Amygdala (tissue), 56 donors: ENCODE measurements at regions not wholly inside any gene's neighbourhood (a gene's known extent, or its start where the extent isn't known, plus 50 kb on each side); places are given as distances from the start of the nearest gene placed in this dataset.

Experiments
- DNase-seq, 56 donors: peaks; one replicate each; lab custom pipeline; 2025; lab: John Stamatoyannopoulos, UW

- DNase-seq, result no peak
These were observed 208.6 kb upstream of the PAPPA start for GRCh38 chr9:115945009-115945431.

GRCh38 chr9:115946530-115946929, 207.1 kb upstream of the PAPPA start:
- DNase-seq, result no peak

DNA sequence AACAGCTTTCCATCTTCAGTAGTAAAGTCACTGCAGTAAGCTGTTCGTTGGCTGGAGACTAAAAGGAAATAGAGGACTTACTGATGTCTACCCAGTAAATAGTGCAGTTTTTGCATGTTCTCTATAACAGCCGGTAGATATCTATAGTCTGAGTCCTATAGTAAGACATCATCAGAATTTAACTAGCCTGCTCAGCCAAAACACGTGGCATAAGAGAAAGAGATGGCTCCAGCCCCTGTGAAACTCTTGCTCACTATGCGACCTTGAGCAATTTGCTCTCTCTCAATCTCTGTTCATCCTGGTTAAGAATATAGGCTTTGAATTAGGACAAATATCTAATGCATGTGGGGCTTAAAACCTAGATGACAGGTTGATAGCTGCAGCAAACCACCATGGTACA, 201.6 kb upstream of the PAPPA start:
- no peak for DNase-seq

- DNase-seq, result no peak
These were observed 200.9 kb upstream of the PAPPA start for GRCh38 chr9:115952430-115953292.

- DNase-seq, result no peak
These were observed 197.2 kb upstream of the PAPPA start for GRCh38 chr9:115956371-115956770.

DNA sequence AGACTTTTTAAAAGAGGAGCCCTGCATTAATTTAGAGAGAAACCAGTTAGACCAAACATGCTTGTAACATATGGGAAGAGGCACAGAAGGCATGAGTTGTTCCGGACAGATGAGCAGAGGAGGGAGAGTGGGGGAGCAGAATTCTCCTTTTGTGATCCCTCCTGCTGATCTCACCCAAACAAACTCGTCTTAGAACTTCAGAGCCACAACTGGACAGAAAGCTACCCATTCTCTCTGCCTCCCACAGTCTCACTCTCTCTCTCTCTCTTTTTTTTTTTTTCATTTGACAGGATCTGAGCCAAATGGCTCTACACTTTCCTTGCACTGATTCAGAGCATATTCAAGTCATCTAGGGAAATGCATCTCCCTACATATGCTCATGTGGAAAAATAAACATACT, 196.0 kb upstream of the PAPPA start:
- DNase-seq, result no peak

DNA sequence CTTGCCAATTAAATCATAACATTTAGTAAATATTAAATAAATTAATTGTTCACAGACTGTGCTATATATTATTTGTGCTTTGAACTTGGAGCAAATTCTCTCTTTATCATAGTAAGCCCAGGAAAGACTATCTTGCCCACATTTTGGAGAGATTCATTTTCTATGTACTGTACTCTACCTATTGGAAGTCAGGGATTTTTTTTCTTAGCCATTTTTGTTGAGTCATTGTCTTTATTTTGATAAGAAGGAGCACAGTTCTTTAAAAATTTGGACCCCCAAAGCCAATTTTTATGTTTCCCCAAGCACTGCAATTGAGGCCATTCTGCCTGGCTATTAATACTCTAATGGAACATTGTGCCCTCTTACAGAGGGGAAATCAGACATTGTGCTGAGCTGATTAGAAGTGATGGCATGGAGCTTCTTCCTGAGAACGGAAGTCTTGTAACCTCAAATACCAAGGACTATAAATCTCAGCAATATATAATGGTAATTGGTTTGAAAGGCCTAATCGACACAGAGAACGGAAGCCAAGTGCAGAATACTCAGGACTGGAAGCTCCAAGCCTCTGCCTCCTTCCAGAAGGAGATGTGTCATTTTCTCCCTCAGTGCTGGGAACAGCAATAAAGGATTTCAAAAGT, 188.8 kb upstream of the PAPPA start:
- DNase-seq, result no peak

- no peak for DNase-seq
These were observed 186.9 kb upstream of the PAPPA start for GRCh38 chr9:115966660-115967059.

DNA sequence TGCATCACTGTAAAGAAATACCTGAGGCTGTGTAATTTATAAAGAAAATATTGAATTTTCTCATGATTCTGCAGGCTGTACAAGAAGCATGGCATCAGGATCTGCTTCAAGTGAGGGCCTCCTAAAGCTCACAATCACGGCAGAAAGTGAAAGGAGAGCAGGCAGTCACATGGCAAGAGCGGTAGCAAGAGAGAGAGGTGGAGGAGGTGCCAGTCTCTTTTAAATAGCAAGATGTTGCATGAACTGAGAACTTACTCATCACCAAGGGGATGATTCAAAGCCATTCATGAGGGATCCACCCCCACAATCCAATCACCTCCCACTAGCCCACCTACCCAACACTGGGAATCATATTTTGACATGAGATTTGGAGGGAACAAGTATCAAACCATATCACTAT, 184.5 kb upstream of the PAPPA start:
- DNase-seq, result no peak

- no peak for DNase-seq
These were observed 181.2 kb upstream of the PAPPA start for GRCh38 chr9:115972362-115972761.

DNA sequence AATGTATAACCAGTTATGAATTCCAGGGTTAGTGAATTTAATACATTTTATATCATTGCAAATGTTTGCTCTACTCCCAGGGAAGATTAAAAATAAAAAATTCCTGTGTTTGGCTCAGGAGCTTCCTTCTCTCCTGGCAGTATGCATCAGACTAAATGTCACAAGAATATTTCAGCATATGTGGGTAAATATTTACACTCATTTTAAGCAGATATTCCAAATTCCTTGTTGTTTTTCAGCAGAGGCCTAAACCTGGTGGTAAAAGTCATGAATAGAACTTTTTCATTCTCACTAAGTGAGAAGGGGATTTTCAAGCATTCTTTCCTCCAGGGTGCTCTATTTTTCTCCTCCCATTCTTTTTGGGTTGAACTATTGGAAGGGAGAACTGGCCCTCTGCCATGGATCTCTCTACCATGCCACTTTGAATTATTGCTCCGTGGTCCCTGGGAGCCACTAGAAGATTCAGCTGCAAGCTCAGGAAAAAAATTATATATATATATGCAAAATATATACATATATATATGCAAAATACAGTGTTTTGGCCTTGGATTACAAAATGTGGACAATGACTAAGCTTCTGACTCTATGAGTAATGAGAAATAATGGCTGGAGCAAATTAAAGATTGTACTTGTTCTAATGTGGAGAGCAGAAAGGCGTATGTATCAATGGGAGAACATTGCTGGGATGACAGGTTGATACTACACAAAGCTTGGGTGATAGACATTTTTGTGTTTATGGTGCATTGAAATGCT, 180.6 kb upstream of the PAPPA start:
- no peak for DNase-seq

- no peak for DNase-seq
These were observed 176.8 kb upstream of the PAPPA start for GRCh38 chr9:115976781-115977180.

DNA sequence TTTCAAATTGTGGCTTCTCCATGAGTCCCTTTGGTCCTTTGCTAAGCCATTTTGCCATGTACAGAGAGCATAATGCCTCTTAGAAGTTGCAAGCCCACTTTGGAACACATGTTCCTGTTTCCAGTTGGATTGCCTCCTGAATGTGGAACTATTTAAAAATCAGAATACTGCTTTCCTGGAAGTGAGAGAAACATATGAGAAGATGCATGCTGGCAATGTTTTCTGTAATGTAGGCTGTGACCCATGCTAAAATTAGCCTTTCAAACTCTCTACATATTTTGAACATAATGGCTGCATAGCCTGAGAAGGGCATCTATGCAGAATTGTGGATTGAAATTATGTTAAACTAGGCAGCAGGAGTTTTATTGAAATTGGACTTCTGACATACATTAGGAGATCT, 175.5 kb upstream of the PAPPA start:
- no peak for DNase-seq

DNA sequence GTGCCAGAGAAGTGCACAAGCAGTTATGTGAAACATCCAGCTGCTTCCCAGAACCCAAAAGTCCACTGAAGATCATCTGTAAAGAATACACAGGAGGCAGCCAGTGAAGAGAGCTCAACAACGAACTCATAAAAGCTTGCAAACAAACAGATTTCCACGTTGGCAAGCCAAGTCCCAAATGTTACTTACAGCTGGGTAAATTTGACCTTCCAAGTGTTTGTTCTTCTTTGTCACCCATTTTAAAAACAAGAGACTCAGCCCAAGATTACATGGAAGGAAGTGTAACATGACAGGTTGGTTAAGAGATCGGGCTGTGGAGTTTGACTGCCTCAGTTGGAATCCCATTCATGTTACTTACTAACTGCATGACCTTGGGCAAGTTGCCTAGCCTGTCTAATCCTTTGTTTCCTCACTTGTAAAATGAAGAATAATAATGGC, 174.9 kb upstream of the PAPPA start:
- DNase-seq, result no peak

DNA sequence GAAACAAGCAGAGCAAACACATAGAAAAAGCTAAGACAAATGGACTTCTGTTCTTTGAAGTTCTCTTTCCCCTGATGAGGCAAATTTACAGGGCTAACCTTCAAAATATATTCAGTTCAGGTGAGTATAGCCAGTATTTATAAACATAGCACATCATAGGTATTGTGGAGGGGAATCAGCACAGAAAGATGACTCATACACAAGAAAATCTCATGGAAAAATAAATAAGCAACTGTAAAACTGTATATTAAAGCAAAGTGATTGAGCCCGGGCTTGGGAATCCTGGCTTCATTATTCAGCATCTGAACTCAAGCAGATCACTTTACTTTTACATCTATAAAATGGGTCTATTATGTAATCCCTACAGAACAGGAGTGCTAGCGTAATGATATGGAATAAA, 173.5 kb upstream of the PAPPA start:
- DNase-seq, result no peak

GRCh38 chr9:115980502-115980901, 173.1 kb upstream of the PAPPA start:
- DNase-seq, result no peak

DNA sequence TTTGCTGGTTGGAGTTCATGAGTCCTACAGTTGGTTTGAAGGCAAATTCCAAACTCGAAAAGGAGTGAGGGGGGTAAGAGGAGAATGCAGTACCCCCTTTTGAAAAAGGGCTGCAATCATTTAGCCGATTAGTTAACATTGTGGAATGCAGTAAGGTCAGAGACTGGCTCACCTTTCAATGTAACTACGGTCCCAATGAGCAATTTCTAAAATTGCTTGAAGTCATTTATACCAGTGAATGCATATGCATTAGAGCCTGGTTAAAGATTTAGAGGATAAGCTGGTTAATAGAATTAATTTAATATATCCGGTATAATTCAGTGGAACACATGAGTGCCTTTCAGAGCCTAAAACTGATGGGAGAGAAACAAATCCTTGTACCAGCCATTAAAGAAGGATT, 172.6 kb upstream of the PAPPA start:
- no peak for DNase-seq

- DNase-seq, result no peak
These were observed 170.2 kb upstream of the PAPPA start for GRCh38 chr9:115983366-115983765.

DNA sequence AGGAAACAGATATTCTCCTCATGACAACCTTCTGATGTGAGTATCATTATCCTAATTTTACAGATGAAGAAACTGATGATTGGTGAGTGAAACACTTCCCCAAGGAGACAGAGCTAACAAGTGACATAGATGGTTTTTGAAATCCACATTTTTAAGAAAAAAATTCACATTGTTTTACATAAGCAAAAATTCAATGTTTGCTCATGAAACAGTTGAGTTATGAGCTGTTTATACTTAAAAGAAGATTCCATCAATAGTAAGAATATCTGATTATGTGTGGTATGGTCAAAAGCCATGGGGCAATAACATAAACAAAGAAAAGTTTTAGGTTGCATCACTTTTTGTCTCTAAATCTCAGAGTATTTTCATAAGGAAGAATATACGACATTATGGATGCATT, 167.9 kb upstream of the PAPPA start:
- DNase-seq, result no peak

DNA sequence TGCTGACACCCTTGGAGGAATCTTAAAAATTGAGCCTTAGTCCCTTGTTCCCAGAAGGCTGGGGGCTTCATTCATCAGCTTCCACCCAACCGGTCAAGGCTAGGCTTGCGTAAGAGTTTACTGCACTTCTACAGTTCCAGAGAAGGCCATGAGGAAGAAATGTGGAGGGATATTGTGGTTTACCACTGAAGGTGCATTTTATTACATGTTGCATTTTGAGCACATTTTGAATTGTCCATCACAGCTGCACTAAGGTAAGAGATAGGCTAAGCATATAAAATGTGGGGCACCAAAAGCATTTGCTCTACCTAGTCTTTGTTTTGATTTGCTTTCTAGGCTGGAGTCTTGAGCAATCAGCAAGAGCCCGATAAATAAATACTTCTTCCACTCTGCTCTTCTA, 167.1 kb upstream of the PAPPA start:
- DNase-seq, result no peak

DNA sequence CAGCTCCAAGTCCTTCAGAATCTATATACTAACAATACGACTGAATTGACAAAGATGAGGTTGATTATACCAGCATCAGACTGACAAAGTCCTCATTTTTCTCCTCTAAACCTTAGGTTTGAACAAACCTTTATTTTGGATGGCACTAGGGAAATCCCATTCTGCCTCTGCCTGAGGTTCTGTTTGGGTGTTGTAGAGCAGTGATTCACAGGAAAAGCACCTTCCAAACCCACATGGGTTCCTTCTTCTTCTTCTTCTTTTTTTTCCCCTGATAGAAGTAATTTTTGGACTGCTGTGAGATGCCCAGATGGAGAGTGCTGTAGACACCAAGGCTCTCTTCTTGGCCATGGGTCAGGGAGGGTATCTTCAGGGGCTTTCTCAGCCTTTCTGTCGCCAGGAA, 164.9 kb upstream of the PAPPA start:
- DNase-seq, result no peak
